K562 (cell line): ENCODE measurements at regions not wholly inside any gene's neighbourhood (a gene's known extent, or its start where the extent isn't known, plus 50 kb on each side); places are given as distances from the start of the nearest gene placed in this dataset.

Experiments
- GABPA ChIP-seq: fragments of 200-800 bp; sonication (Bioruptor generic); conservative IDR thresholded peaks from 2 replicates; pipeline ENCODE4 v1.6.1; 2016; ENCODE audit warnings: low read depth, missing genetic modification characterization, missing compliant biosample characterization
- HDAC3 ChIP-seq: fragments of 450-650 bp; IDR thresholded peaks from 2 replicates; pipeline ENCODE4 v1.6.1; 2018; ENCODE audit warnings: borderline replicate concordance, mild to moderate bottlenecking, moderate library complexity; ENCODE audit not compliant: partially characterized antibody
- KLF16 ChIP-seq: IDR thresholded peaks from 2 replicates; pipeline ENCODE4 v1.6.1; 2016; ENCODE audit warnings: antibody characterized with exemption
- MYBL2 ChIP-seq, 2 experiments: fragments of 450-650 bp in 1 of 2; sonication (generic) in 1 of 2; formaldehyde crosslinking in 1 of 2; IDR thresholded peaks; 2 replicates each; pipeline versions ENCODE4 v1.6.1 to v1.8.1; 2017 to 2022; ENCODE audit warnings: borderline replicate concordance in 1 of 2, inconsistent platforms in 1 of 2, low read depth in 1 of 2, mild to moderate bottlenecking in 1 of 2, missing genetic modification reagents in 1 of 2, moderate library complexity in 1 of 2
- POLR2AphosphoS2 ChIP-seq: IDR thresholded peaks from 2 replicates; pipeline ENCODE4 v1.6.1; 2012; ENCODE audit warnings: low read length, improper control_type of control experiment
- POLR2AphosphoS5 ChIP-seq: IDR thresholded peaks from 2 replicates; pipeline ENCODE4 v1.6.1; 2011; ENCODE audit warnings: mild to moderate bottlenecking, low read depth, low read length, moderate library complexity; ENCODE audit not compliant: control insufficient read depth, insufficient read depth
- RNF2 ChIP-seq: sonication (generic); IDR thresholded peaks from 2 replicates; pipeline ENCODE4 v1.6.1; 2016
- SRSF3 ChIP-seq: fragments of 200-400 bp; formaldehyde crosslinking; IDR thresholded peaks from 2 replicates; pipeline ENCODE4 v1.6.1; 2016; ENCODE audit warnings: mild to moderate bottlenecking, low read length, moderate library complexity; ENCODE audit not compliant: insufficient read depth
- ZNF232 ChIP-seq: sonication (generic); formaldehyde crosslinking; IDR thresholded peaks from 2 replicates; pipeline ENCODE4 v1.8.0; 2022; ENCODE audit warnings: mild to moderate bottlenecking, missing genetic modification reagents
- TF ChIP-seq, protein P1 (sequence below): sonication (generic); formaldehyde crosslinking; IDR thresholded peaks from 2 replicates; pipeline ENCODE4 v1.8.0; 2023; ENCODE audit warnings: mild to moderate bottlenecking, missing genetic modification reagents
- TF ChIP-seq, protein P2 (sequence below), 3 experiments: IDR thresholded peaks in 2 of 3; conservative IDR thresholded peaks in 1 of 3; 2 replicates each; pipeline ENCODE4 v1.5.1; 2011 to 2012; ENCODE audit warnings: low read length in 3 of 3, mild to moderate bottlenecking in 3 of 3, control low read depth in 2 of 3, improper control_type of control experiment in 1 of 3, inconsistent platforms in 1 of 3, low read depth in 1 of 3, mixed read lengths in 1 of 3, moderate library complexity in 1 of 3; ENCODE audit not compliant: insufficient read depth in 2 of 3
- TF ChIP-seq, protein P3 (sequence below): conservative IDR thresholded peaks from 2 replicates; pipeline ENCODE4 v1.6.1; 2011; ENCODE audit warnings: low read depth, mild to moderate bottlenecking, low read length; ENCODE audit not compliant: control insufficient read depth

DNA sequence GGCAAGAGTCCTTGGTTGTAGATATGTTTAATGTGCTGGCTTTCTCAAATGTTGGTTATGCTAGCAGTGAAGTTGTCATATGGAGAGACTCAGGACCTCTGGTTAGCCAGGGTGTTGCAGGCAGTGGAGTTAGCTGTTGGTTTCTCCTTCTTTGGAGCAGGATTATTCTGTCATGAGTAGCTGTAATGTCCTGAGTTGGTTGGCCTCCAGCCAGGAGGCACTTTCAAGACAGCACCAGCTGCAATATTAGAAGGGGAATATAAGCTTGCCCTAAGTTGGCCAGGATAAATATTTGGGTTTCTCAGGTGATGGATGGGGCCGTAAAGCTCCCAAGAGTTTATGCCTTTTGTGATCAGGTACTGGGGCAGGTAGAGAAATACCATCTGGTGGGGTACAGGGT, 65.5 kb downstream of the MSTN start:
- TF ChIP-seq SRSF3 (no peak), RNF2 (no peak), HDAC3 (no peak), GABPA (tag) (no peak), POLR2AphosphoS2 (no peak), ZNF232 (no peak), MYBL2 (IDR thresholded peaks at IDR 0.05; ENCODE audit: low read depth) (no peak), MYBL2 (CRISPR knock-in tag; IDR thresholded peaks at IDR 0.05; ENCODE audit: borderline replicate concordance) (no peak), KLF16 (no peak), POLR2AphosphoS5 (no peak)
- TF ChIP-seq, protein P1, sequence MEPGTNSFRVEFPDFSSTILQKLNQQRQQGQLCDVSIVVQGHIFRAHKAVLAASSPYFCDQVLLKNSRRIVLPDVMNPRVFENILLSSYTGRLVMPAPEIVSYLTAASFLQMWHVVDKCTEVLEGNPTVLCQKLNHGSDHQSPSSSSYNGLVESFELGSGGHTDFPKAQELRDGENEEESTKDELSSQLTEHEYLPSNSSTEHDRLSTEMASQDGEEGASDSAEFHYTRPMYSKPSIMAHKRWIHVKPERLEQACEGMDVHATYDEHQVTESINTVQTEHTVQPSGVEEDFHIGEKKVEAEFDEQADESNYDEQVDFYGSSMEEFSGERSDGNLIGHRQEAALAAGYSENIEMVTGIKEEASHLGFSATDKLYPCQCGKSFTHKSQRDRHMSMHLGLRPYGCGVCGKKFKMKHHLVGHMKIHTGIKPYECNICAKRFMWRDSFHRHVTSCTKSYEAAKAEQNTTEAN = no peak
- TF ChIP-seq, protein P2, sequence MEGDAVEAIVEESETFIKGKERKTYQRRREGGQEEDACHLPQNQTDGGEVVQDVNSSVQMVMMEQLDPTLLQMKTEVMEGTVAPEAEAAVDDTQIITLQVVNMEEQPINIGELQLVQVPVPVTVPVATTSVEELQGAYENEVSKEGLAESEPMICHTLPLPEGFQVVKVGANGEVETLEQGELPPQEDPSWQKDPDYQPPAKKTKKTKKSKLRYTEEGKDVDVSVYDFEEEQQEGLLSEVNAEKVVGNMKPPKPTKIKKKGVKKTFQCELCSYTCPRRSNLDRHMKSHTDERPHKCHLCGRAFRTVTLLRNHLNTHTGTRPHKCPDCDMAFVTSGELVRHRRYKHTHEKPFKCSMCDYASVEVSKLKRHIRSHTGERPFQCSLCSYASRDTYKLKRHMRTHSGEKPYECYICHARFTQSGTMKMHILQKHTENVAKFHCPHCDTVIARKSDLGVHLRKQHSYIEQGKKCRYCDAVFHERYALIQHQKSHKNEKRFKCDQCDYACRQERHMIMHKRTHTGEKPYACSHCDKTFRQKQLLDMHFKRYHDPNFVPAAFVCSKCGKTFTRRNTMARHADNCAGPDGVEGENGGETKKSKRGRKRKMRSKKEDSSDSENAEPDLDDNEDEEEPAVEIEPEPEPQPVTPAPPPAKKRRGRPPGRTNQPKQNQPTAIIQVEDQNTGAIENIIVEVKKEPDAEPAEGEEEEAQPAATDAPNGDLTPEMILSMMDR (IDR thresholded peaks at IDR 0.05 in 2 of 3, conservative IDR thresholded peaks at IDR 0.05 in 1 of 3; ENCODE audit: insufficient read depth in 2 of 3, low read depth in 1 of 3, low read length in 3 of 3) = no peak
- TF ChIP-seq, protein P3, sequence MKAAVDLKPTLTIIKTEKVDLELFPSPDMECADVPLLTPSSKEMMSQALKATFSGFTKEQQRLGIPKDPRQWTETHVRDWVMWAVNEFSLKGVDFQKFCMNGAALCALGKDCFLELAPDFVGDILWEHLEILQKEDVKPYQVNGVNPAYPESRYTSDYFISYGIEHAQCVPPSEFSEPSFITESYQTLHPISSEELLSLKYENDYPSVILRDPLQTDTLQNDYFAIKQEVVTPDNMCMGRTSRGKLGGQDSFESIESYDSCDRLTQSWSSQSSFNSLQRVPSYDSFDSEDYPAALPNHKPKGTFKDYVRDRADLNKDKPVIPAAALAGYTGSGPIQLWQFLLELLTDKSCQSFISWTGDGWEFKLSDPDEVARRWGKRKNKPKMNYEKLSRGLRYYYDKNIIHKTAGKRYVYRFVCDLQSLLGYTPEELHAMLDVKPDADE = no peak
